Hematopoietic multipotent progenitor cell treated with erythropoietin and hydrocortisone succinate and interleukin-3 and kit ligand, for 4 days (in vitro differentiated cells): ENCODE measurements at regions not wholly inside any gene's neighbourhood (a gene's known extent, or its start where the extent isn't known, plus 50 kb on each side); places are given as distances from the start of the nearest gene placed in this dataset.

Source experiments
- DNase-seq: peaks from one replicate; pipeline ENCODE4 v3.0.0-alpha.2; 2015

GRCh38 chr10:128958834-128959690 is 508.0 kb upstream of the MGMT start:
- DNase-seq: no peak

DNA sequence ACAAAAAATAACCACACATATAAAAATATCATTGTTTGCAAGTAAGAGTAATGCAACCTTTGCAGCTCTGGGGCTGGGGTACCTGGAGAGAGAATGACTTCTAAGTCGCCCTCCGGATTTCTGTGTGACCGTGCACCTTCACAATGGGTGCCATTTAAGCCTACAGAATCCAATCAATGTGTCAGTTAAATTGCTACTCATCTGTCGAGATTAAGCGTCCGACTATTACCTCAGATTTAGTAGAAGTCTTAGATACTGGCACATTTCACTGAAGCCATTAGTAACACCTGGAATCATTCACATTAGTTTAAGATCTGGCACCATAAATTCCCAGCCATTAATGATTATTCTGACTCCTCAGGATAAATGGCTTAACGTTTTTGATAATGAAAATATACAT is 507.3 kb upstream of the MGMT start:
- DNase-seq: no peak

DNA sequence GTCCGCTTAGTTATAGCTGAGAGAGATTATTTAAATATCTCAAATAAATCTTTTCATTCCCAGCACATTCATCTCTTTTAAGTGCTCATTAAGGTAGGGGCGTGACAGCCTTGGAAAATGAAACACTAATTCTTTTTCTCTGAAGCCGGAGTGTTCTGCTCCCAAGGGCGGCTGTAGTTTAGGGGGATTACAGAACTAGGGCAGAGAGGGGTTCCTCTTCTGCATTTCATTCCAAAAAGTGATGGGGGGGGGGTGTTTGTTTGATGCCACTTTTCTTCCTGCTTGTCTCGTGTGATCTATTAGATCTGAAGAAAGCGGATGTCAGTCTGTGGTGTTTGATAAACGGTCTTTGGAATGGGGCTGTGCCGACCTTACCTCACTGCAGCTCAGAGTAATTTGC is 506.5 kb upstream of the MGMT start:
- DNase-seq: no peak

- DNase-seq: no peak
These were observed 504.9 kb upstream of the MGMT start for GRCh38 chr10:128962182-128962581.

- no peak for DNase-seq
These were observed 503.6 kb upstream of the MGMT start for GRCh38 chr10:128963211-128964099.

DNA sequence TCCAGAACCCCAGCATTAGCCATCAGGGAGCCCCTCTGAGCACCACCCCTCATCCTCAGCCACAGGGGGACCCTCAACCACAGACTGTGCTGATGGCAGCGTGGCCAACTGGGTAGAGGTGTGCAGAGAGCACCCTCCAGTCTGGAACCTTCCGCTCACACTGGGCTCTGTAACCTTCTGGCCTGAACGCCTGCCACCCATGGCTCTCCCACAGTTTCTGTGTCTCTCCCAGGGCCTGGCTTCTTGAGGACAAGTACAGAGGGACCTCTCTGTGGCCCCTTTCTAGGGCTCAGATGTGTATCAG is 503.0 kb upstream of the MGMT start:
- no peak for DNase-seq

DNA sequence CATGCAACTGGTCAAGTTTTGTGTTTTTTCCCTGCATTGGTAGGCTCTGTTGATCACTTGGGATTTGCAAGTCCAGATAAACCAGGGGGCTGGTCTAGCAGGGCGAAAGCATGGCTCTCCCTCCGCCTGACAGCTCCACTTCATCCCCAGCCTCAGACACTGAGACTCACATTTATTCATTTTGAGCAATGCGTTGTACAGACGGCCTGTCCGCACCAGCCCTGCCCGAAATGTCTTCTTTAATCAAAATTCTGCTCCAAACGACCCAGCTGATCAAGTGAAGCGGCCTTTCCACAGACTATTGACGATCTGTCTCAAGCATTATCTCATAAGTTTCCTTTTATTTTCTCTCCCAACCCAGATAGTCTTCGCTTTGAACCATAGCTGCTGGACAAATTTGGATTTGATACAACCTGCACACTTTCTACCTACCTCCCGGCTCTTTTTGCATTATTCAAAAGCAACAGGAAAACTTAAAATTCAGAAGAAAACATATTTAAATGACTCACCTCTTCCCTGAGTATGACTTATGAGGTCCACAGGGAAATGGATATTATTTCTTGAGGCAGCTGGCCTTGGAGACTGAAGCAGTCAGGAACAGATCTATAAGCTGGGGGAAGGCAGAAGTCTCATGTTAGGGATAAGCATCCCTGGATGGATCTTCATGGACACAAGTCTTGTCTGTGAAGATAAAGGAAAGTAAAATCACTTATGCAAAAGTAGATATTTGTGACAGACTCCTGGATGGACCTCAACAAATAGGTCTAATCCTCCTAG is 498.9 kb upstream of the MGMT start:
- DNase-seq: no peak

- DNase-seq: no peak
These were observed 497.5 kb upstream of the MGMT start for GRCh38 chr10:128969551-128969950.

DNA sequence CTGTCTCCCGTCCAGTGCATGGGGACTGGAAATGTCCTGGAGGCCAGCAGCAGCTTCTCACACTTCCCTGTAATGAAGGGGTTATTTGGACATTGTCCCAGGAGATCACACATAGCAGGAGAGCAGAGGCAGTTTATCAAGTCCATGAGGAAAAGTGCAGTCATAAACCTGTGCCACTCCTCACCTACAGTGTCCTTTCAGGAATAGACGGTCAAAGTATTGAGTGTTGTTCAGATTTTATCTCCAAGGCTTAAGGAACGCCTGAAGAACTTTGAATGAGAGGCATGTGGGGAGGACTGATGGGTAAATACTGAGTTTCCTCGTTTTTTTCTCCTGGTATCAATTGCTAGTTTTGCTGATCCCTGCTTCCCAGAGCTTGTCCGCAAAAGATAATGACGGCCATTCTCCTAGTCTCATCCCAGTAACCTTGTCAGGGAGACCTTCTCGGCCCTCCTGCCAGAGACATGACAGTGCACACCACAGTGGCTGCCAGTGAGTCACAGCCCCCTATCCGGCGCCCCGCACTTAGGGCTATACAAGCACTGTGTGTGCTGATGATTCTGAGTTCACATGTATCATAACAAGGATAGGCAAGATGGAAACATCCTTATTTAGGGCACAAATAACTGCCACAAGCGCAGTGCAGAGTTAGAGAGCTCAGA is 495.5 kb upstream of the MGMT start:
- no peak for DNase-seq

- no peak for DNase-seq
These were observed 495.0 kb upstream of the MGMT start for GRCh38 chr10:128972036-128972405.

DNA sequence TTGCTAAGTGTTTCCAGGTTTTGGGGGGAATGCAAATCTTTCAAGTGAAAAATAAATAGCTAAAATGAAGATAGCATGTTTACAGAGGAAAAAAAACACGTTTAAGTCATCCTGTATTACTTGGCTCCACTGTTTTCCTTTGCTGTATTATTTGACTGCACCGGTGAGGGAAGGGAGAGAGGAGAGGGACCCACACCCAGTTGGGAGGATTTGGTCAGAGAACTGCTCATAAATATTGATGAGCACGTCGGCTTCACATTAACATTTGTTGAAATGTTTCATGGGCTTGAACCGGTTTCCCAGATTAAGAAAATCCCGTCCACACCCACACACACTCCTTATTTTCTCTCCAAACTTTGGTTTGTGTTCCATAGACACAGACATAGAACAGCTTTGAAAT is 493.8 kb upstream of the MGMT start:
- DNase-seq: no peak

- DNase-seq: no peak
These were observed 490.2 kb upstream of the MGMT start for GRCh38 chr10:128976856-128977255.

- no peak for DNase-seq
These were observed 488.8 kb upstream of the MGMT start for GRCh38 chr10:128978211-128978610.

DNA sequence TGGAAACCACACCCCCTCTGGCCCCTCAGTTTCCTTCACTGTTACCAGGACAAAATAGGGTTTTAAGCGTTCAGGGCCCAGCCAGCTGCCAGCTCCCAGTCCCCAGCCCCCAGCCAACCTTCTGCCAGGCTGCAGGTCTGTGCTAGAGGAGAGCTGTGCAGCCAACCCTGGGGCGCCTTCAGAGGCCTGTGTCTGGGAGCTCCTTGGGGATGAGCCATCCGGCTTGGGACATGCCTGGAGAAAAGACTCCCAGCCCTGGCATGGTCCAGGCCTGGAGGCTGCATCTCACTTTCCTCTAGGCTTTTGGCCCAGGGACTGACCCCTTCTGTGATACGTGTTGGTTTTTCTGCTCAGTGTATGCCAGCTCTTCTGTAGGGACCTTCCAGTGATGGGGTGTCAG is 487.6 kb upstream of the MGMT start:
- no peak for DNase-seq

GRCh38 chr10:128981251-128981650 is 485.8 kb upstream of the MGMT start:
- DNase-seq: no peak

DNA sequence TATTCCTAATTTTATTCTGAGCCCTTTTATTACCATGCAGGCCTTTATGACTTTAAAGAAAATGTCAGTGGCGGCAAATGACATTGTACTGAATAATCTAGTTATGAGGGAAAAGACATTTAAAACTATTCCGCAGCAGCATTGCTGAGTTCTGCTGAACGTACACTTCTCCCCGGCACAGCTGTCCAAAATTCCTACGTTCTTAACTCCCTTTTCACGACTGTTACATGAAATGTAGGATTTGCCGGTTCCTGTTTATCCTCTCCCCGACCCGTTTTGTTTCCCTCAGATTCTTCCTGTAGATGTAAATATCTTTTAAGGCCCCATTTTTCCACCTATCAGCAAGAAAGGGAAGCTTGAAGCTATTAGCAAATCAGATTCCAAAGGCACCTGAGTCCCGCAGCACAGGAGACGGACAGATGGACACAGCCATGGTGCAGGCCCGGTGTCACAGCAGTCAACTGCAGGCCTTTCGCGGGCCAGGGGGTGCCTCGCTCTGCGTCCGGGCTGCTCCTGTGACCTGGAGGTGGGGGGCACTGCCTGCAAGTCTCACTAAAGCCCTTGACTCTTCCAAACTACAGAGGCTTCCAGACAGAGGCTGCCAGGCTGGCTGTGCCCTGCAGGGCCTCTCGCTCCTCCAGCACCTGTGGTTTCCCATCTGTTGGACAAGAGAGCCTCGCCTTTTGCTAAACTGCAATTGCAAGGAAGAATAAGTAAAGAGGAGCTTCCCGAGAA is 485.0 kb upstream of the MGMT start:
- DNase-seq: no peak

DNA sequence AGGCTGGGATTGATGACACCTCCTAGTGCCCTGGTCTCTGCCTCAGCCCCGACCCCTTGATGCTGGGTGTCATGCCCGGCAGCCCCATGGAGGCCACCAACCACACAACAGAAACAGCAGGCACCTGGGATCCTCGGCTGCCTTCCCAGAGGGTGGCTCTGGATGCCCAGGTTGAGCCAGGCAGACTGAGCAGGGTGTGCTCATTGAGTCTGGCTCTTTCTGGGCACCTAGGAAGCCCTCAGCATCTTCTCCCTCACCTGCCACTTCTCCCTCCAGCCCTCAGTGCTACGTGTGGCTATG is 484.5 kb upstream of the MGMT start:
- no peak for DNase-seq

DNA sequence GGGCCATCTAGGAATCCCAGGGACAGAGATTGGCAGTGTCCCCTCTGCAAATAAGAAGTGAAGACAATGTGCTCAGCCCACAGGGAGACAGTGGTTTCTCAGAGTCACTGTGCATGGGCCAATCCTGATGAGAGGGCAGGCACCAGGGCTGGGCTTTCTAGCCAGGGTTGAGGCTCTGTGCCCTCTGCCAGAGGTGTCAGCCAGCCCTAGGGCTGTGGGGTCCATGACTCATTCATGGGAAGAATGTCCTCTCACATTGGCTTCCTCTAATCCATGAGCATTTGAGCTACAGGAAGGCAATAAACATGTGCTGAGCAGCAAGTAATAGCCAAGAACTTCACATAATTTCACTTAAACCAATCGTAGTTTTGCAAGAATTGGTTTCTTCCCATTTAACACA is 482.0 kb upstream of the MGMT start:
- no peak for DNase-seq

- DNase-seq: no peak
These were observed 476.1 kb upstream of the MGMT start for GRCh38 chr10:128990986-128991385.

GRCh38 chr10:128992770-128993169 is 474.3 kb upstream of the MGMT start:
- DNase-seq: no peak

DNA sequence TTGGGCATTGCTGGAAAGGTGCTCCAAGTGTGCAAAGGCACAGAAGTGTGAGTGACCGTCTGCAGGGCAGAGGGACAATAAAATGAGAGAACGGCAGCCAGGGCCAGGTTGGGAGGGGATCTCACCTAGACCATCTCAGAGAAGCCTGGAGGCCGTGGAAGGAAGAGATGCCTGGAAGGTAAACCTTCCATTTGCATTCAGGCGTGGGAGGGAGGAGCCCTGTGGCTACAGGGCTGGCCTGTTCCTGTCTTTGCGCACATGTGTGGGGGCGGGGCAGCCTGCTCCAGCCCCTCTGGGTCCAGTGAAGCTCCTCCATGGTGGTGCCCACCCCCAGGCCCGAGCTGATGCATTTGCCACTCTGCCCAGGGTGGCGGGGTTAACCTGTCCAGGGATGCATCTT is 473.6 kb upstream of the MGMT start:
- DNase-seq: no peak

DNA sequence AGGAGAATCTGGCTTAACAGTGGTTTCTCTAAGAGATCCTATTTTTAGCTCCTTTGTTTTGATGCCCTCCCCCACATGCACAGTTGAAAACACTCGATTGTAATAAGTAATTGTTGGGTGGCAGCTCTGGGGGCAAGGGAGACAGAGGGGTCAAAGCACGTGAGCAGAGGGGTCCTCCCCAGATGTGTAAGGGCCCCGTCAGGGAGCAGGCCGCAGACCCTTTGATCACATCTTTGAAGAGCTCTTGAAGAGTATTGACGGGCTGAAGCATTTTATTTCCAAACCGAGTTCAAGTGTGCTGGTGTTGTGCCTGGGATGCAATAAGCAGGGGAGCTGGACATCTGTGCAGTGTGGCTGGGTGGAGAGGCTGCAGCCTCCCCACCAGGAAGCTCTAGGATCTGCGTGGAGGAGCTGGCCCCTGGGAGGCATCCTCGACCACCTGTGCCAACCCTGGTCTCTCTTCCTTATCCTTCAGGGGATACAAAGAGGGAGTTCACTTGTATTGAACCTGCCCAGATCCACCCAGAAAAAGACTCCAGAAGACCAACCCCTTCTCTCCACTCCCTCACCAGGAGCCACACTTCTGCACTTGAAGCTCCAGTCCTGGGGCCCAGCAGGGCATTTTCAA is 473.0 kb upstream of the MGMT start:
- no peak for DNase-seq
